ENCODE measurements at regions not wholly inside any gene's neighbourhood (a gene's known extent, or its start where the extent isn't known, plus 50 kb on each side); places are given as distances from the start of the nearest gene placed in this dataset.

- peak overlapping the region; percentile 34 for H3K27ac ChIP-seq (replicated peaks)
- no peaks in the 10 kb centered on the region for H3K9me3 ChIP-seq (replicated peaks)
- intact Hi-C loops (cut with micrococcal nuclease), result no loop called here
- H3K27me3 ChIP-seq (ENCODE audit: low read depth), result no peaks in the 10 kb centered on the region
- no peaks in the 10 kb centered on the region for H3K4me1 ChIP-seq
- no peaks in the 10 kb centered on the region for H3K36me3 ChIP-seq
- no peak overlapping the region for H3K4me3 ChIP-seq
- no peak for TF ChIP-seq CTCF (IDR thresholded peaks at IDR 0.05; ENCODE audit: borderline replicate concordance)
- DNase-seq, result no peak
These were observed 85.2 kb downstream of the GPR88 start for GRCh38 chr1:100622966-100623762.

GRCh38 chr1:100624886-100625610 is 87.1 kb downstream of the GPR88 start:
- Histone ChIP-seq H3K27ac (replicated peaks) (no peak overlapping the region), H3K9me3 (replicated peaks) (no peaks in the 10 kb centered on the region), H3K4me3 (no peak overlapping the region), H3K36me3 (no peaks in the 10 kb centered on the region), H3K4me1 (peaks cover 6% of the 10 kb centered on the region), H3K27me3 (ENCODE audit: low read depth) (no peaks in the 10 kb centered on the region)
- TF ChIP-seq CTCF (IDR thresholded peaks at IDR 0.05; ENCODE audit: borderline replicate concordance), result no peak
- no peak for DNase-seq
- intact Hi-C loops (cut with micrococcal nuclease), result no loop called here

GRCh38 chr1:100626397-100626796 is 88.5 kb downstream of the GPR88 start:
- H3K9me3 ChIP-seq (replicated peaks), result no peaks in the 10 kb centered on the region
- H3K27me3 ChIP-seq (ENCODE audit: low read depth), result no peaks in the 10 kb centered on the region
- no peak overlapping the region for H3K4me3 ChIP-seq
- no peak overlapping the region for H3K27ac ChIP-seq (replicated peaks)
- no peak for DNase-seq
- TF ChIP-seq CTCF (IDR thresholded peaks at IDR 0.05; ENCODE audit: borderline replicate concordance), result no peak
- no peaks in the 10 kb centered on the region for H3K36me3 ChIP-seq
- intact Hi-C loops (cut with micrococcal nuclease), result no loop called here
- H3K4me1 ChIP-seq, result peaks cover 6% of the 10 kb centered on the region

GRCh38 chr1:100627054-100627716 is 89.2 kb downstream of the GPR88 start:
- no peaks in the 10 kb centered on the region for H3K9me3 ChIP-seq (replicated peaks)
- DNase-seq, result no peak
- H3K27ac ChIP-seq (replicated peaks), result peak overlapping the region; percentile 16
- peaks cover 6% of the 10 kb centered on the region for H3K4me1 ChIP-seq
- H3K36me3 ChIP-seq, result no peaks in the 10 kb centered on the region
- no peaks in the 10 kb centered on the region for H3K27me3 ChIP-seq (ENCODE audit: low read depth)
- intact Hi-C loops (cut with micrococcal nuclease), result no loop called here
- H3K4me3 ChIP-seq, result no peak overlapping the region
- no peak for TF ChIP-seq CTCF (IDR thresholded peaks at IDR 0.05; ENCODE audit: borderline replicate concordance)

GRCh38 chr1:100627936-100628335 is 90.0 kb downstream of the GPR88 start:
- Histone ChIP-seq H3K36me3 (no peaks in the 10 kb centered on the region), H3K4me3 (no peak overlapping the region), H3K9me3 (replicated peaks) (no peaks in the 10 kb centered on the region), H3K27ac (replicated peaks) (no peak overlapping the region), H3K27me3 (ENCODE audit: low read depth) (no peaks in the 10 kb centered on the region), H3K4me1 (peaks cover 6% of the 10 kb centered on the region)
- no peak for DNase-seq
- TF ChIP-seq CTCF (IDR thresholded peaks at IDR 0.05; ENCODE audit: borderline replicate concordance), result no peak
- intact Hi-C loops (cut with micrococcal nuclease), result no loop called here
